NCI-H2171 treated with DMSO at 0.1 percent for 48 hours (cell line): ENCODE measurements at regions not wholly inside any gene's neighbourhood (a gene's known extent, or its start where the extent isn't known, plus 50 kb on each side); places are given as distances from the start of the nearest gene placed in this dataset.

Source experiments
- DNase-seq: peaks from one replicate; lab custom pipeline; 2025; lab: John Stamatoyannopoulos, UW

DNA sequence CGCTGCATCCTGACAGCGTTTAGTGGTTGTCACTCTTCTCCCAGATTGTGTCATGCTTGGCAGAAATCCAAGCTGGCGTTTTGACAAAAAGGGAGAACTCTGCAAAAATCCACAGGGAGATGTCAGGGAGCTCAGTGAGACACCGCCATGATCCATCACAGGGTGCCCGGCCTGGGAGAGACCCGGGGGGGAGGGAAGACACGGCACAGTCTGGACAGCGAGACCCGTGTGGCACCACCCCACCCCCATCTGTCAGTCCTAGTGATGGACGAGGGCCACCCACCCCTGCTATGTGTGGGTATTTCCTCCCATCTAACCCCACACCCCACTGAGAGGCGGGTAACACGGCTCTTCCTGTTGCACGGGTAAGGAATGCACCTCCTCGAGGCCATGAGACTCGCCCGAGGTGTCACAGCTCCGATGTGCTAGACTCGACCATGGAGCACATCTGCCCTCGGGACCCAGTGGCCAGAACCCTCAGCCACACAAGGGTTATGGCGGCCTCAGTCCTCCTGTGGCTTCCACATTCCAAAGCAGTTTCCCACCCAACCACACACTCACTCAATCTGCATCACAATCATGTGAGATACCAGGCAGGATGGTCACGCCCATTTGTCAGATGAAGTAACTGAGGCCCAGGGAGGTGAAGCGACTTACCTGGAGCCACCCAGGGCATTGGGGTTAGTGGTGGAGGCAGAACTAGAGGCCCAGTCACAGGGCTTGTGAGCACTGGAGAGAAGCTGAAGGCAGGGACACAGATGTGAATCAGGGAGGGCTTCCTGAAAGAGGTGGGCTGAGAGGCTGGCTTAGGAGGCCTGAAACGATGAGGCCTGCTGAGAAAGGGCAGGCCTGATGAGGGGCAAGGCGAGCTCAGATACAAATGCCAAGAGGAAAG lies 688.5 kb downstream of the MATN1 start:
- DNase-seq, result peak; percentile 84

DNA sequence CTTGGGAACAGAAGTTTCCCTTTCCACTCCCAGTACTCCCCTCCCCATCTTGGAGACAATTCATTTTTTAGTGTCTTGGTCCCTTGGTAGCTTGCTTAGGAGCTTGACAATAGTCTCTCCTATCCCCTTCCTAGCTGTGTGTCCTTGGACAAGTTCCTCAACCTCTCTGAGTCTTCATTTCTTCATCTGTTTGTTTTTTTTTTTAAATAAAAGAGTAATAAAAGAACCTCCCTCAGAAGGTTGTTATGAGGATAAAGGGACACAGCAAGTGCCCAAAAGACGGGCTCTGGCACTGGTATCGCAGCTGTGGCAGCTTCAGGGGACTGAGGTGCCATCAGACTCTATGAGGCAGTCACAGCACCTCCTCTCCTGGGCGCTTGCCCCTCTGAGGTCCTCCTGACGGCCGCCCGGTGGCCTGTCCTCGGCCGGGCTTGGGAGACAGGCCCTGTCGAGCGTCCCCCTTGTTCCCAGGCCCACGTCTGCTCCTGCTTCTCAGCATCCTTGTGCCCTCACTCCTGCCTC lies 689.2 kb downstream of the MATN1 start:
- DNase-seq, result no peak

DNA sequence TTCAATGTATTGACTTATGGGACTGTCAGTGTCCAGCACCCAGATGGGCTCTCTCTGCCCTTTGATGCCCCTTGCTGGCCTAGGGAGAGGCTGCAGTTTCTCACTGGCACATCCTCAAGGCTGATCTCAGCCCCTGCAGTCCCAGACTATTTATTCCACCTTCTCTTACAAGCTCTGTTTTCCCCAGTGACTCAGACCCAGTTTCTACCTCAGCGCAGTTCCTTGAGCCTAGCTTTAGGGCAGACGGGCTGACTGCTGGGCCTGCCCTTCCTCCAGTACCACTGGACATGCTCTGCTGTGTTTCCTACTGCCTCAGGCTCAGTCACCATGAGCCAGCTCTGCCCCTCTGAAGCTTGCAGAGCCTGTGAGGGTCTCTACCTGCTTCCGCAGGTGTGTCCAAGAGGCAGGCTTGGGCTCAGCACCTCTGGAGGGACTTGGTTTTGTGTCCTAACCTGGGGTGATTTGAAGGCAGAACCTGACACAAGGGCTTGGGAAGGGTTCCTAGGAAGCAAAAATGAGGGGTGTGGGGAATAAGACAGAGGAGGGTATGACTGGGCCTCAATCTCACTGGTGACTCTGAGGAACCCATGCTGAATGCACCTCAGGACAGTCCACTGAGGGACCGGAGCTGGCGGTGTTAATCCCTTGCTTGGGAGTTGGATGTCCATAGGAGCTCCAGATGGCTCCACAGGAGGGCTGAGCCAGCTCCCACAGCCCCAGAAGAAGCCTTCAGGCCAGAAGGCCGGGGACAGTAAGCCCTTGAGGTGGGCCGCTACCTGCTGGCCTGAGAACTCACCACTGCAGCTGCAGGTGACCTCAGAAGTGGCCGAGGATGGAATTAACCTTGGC lies 689.9 kb downstream of the MATN1 start:
- DNase-seq, result no peak

- DNase-seq, result no peak
These were observed 691.1 kb downstream of the MATN1 start for GRCh38 chr1:30032302-30032701.

DNA sequence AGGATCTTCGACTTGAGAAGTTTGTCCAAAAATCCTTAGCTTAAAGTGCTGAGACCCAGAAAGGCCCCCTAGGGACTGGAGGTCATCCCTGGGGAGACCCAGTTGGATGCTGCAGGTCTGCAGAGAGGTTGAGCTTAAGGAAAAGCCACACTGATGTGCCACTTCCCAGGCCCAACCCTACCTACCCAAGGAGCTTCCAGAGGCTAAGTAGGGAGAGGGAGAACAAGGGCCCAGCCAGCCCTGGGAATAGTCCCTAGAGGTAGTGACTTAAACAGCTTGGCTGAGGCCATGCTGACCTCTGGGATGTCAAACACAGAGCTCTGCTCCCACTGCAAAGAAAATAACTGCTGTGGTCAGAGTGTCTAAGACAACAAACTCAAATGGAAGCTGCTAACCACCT lies 693.7 kb downstream of the MATN1 start:
- no peak for DNase-seq

- no peak for DNase-seq
These were observed 694.4 kb downstream of the MATN1 start for GRCh38 chr1:30028939-30029338.

- no peak for DNase-seq
These were observed 695.1 kb downstream of the MATN1 start for GRCh38 chr1:30028283-30028682.

DNA sequence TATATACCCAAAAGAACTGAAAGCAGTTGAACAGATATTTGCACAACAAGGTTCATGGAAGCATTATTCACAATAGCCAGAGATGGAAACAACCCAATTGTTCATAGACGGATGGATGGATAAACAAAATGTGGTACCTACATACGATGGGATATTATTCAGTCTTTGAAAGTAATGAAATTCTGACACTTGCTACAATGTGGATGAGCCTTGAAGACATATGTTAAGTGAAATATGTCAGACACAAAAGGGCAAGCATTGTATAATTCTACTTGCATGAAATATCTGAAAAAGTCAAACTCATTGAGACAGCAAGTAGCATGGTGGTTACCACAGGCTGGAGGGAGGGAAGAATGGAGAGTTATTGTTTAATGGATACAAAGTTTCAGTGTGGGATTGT lies 696.1 kb downstream of the MATN1 start:
- DNase-seq, result no peak

DNA sequence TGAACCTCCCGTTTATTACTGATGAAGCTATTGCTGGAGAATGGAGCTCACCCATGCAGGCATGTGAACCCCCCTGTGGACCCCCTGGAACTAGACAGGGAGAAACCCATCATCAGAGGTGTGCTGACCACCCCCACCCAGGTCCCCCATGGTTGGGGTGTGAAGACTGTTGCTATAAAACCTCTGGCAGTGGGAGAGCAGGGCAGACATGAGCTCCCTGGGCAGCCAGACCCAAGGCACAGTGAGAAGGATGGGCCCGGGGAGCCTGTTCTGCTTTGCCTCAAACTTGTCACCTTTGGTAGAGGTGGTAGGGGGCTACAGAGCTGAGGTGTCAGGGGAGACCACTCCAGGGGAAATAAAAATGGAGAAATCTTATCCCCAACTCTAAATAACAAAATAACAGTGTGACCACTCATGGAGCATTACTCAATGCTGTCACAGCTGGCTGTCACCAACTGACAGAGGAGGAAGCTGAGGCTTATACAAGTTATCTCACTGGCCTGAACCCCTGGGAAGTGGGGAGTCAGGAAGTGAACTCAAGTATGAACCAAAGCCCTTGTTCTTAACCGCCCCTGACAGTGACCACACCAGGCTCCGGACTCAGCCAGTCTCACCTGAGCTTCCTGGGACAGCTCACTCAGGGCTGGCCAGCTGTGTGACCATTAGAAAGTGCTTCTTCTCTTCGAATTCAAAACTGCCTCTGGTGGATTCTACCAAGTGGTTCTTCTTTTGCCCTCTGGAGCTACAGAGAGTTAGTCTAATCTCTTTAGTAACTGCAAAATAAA lies 698.8 kb downstream of the MATN1 start:
- no peak for DNase-seq

DNA sequence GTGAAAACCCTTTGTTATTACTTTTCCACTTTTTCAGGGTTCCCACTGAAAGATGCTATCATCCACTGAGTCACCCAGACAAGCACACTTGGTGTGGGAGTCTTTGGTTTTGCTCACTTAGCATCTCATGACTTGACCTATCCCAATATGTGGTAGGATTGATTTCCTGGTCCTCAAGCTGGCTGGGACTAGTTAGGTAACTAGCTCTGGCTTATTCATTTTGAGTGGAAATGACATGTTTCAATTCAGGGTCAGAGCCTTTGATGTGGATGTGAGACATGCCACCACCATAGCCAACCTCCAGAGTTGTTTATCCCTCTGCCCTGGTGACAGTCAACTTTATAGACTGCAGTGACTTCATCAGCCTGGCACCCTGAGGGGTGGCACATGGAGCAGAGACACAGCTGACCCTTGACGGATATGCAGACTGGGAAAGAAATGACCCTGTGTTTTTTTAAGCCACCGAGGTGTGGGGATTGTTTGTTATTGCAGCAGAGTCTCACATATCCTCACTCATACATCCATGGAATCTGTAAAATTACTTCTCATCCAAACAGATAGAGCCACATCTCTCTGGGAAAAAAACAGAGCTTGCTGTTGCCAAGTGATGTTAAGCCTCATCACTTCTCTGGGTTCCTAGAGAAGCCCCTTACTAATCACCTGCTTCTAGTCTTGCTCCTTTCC lies 699.9 kb downstream of the MATN1 start:
- DNase-seq, result no peak

GRCh38 chr1:30014031-30014430 lies 709.4 kb downstream of the MATN1 start:
- peak; percentile 19 for DNase-seq

DNA sequence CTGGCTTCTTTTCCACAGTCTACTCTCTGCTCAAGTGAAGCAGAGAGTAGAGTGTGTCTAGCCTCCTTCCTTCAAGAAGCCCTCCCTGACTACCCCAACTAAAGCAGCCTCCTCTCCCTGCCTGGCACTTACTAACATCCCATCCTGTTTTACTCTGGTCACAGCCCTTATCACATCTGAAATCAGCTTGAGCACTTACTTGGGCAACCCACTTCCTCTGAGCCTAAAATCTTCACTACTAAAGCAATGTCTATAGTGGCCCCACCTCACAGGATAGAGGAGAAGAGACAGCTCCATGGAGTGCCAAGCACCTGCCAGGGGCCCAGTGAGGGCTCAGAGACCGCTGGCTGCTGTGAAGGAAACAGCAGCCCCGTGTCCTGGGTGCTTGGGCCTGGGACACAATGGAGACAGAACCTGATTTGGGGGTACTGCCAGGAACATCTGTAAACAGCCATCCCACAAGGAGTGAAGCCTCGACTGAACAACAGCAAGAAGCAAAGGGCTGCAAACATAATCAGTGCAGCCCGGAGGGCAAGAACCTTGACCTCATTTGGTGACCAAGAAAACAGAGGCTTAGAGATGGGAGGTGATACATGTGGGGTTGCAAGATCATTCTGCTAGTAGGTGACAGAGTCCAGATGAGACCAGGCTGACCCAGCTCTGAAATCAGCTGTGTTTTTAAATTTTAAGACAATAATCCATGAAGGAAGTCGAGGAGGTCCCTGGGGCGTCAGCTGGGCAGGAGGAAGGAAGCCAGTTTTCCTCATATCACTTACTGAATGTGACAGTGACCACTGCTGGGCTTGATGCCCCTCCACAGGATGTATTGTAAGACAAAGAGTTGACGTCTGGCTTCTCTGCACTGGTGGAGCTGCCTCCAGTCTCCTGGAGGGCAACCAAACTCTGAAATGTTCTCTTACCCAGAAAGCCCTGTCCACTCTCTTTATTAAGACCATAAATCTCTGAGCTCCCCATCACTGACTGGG lies 710.6 kb downstream of the MATN1 start:
- no peak for DNase-seq

DNA sequence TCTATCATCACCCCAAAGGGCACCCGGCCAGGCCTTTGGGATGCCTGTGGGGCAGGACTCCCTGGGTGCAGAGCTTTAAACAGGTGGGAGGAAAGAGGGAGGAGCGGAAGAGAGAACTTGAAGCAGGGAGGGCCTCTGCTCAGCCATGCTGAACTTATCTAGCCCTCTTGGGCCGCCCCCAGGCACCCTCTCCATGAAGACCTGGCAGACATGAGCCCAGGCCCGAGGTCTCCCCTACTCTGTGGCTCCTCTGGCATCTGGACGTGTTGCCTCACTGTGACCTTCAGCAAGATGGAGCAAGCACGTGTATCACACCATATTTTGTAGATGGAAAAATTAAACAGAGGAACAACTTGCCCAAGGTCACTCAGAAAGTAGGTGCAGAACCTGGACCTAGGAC lies 711.4 kb downstream of the MATN1 start:
- no peak for DNase-seq

DNA sequence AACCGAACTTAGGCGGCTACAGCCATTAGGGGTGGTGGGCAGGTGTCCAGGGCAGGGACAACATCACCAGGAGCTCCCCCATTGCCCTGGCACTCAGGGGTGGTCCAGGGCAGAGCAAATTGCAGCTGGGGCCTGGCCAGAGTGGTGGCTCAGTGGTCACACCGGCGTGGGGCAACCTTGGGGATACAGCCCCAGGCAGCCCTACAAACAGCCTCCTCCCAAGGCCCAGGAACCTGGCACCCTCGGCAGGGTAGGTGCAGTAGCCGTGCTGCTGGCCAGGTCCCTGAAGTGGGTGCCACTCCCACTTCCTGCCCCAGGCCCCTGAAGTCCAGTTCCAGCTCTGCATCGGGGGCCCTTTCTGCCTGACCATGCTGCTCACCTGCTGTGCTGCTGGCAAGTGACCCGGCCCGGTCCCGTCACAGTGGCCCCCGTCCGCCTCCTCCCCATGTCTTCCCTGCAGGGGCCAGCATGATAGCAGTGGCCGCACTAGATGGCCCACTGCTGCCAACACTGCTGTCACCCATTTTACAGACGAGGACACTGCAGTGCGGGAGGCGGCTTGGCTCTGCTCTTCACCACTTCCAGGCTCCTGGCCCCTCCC lies 712.8 kb downstream of the MATN1 start:
- DNase-seq, result no peak

DNA sequence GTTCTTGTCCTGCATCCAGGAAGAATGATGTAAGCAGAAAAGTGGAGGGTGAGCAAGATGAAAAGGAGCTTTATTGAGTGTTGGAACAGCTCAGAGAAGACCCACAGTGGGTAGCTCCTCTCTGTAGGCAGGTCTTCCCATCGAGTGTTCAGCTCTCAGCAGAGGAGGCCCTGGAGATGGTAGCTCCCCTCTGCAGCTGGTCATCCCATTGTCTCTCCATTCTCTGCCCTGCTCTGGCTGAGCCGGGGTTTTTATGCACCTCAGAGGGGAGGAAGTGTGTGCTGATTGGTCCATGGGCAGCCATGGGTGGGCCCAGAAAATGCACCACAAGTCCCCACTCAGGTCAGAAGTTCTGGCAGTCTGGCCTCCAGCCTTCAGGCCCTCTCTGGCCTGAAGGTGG lies 713.7 kb downstream of the MATN1 start:
- DNase-seq, result no peak

DNA sequence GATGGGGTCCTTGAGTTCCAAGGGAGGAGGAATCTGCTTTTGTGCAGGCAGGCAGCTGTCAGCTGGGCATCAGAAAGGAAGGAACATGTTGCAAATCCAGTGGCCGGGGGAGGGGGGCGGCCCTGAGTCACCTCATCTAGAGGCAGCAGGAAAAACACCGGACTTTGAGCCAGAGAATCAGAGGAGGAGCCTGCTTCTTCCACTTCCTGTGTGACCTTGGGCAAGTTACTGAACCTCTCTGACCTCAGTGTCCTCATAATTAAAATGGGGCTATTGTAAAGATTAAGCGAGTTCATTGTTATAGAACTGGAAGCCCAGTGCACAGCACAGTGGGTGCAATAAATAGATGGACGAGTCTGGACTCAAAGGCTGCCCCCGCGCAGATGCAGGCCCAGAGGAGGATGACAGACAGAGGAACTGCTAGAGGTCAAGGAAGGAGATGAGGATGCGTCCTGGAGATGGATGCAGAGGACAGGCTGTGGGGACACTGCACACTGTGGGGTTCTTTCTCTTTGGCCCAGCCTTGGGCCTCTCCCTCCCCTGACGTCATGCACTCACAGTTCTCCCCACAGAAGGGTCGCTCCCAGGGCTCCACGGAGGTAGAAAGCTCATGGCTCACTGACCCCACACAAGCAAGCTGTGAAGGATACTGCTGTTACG lies 714.3 kb downstream of the MATN1 start:
- DNase-seq, result no peak

GRCh38 chr1:30008372-30008997 lies 714.9 kb downstream of the MATN1 start:
- no peak for DNase-seq

DNA sequence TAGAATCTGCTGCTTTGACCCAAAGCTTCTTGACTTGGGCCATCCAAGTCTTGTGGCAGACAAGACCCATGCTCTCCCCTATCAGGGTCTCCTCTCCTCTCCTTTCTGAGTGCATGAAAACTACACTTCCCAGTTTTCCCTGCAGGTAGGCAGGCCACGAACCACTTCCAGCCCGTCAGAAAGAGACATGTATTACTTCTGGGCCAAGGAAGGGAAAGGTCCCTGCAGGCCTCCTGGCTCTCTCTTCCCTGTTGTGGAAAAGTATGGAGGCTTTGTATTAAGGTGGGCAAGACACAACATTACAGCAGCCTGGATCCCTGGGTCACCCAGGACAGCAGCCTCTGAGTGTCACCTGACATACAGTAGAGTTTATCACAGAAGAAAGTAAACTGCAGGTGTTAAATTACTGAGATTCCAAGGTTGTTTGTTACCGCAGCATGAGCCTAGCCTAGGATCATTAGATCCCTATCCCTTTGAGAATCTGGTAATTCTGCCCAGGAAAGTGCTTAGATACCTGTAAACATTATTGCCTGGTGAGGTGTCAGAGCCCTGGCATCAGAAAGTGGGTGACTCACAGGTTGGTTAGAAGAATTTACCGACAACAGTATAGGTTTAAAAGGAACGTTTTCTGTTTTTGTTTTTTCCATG lies 717.3 kb downstream of the MATN1 start:
- no peak for DNase-seq

DNA sequence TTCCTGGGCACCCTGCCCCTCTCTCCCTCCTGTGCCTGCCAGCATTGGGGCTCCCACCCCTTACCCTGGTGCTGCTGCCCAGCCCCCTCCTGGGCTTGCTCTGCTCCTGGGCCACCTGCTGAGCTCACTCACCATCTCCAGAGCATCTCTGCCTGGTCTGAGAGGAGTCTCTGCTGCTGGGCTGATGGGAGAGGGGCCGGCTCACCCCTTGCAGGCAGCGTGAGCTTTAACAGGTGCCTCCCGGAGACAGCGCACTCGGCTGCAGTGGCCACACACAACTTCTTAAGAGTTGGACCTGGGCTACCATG lies 721.7 kb downstream of the MATN1 start:
- no peak for DNase-seq
